CD4-positive, alpha-beta T cell treated with Interferon alpha-2 for 1 hour (primary cell): ENCODE measurements at regions not wholly inside any gene's neighbourhood (a gene's known extent, or its start where the extent isn't known, plus 50 kb on each side); places are given as distances from the start of the nearest gene placed in this dataset.
A peak's percentile ranks its signal among the peaks of the same experiment; 100 is the strongest.

Experiments
- DNase-seq, 2 donors: peaks; one replicate each; pipeline ENCODE4 v3.0.0-alpha.2; 2020 to 2022

DNA sequence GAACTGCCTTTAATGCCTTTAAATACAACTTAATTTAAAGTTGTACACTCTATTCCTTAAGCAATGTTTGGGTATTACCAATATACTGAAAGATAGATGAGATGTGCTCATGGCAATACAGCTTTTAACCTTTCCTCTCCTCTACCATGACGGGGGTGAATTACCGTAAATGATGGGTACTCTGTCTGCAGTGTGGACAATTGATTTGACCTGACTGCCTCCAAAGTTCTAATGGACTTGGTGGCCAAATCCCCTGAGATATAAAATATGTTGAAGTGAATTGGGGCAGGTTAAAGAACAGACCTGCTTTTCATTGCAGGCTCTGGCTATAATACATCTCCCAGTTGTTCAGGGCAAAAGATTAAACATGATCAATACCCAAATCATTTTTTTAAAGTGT is 367.4 kb upstream of the NR5A2 start:
- no peak for DNase-seq

DNA sequence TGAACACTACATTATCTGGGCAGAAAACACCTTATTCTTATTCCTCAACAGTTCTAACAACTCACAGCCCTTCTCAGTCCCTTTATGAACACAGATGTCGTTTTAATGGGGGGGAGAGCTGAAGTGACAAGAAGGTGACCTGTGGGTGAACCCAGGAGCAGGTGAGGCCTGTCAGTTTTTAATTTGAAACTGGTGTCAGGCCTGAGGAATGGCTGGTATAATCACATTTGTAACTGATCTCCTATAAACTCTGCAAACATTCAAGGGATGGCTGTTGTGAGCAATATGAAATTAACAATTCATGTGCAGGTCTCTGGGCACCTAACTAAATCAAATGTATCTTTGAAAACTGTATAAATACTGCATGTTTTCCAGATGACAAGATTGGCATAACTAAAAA is 362.1 kb upstream of the NR5A2 start:
- DNase-seq = no peak

- DNase-seq = no peak
Observed at GRCh38 chr1:199667089-199667488, 360.4 kb upstream of the NR5A2 start.

DNA sequence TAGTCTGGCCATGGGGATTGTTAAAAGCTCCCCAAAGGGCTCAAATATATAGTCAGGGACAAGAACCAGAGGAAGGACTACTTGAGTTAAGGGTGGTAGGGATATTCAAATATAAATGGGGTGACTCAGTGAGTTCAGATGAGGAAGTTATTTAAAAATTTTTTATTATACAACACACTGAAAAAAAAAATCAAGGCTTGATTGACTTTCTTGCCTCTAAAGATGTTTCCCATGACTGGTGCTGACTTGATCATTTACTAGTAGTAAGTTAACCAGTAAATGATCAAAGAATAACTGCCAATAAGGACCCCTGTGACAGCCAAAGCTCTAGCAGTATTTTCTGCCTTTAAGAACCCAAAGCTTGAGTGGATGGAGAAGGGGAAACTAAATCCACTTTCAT is 357.6 kb upstream of the NR5A2 start:
- DNase-seq = no peak

DNA sequence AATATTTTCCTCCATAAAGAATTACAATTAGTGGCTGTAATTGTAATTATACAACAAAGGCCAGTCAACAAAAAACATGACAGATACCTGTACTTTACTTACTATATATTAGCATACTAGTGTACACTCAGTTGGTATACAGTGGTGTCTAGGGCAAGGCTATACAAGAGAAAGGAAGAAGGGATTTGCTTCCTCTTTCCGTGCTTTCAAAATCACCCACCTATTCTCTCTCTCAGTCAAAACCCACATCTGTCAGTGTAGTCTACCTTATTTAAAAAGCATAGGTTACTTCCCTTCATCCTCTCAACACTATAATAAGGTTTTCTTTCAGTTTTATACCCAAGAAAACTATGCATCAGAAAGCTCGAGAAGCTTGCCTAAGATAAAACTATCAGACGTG is 355.8 kb upstream of the NR5A2 start:
- no peak for DNase-seq

- DNase-seq = no peak
Observed at GRCh38 chr1:199675937-199676336, 351.6 kb upstream of the NR5A2 start.

GRCh38 chr1:199678771-199679170 is 348.7 kb upstream of the NR5A2 start:
- DNase-seq = no peak

DNA sequence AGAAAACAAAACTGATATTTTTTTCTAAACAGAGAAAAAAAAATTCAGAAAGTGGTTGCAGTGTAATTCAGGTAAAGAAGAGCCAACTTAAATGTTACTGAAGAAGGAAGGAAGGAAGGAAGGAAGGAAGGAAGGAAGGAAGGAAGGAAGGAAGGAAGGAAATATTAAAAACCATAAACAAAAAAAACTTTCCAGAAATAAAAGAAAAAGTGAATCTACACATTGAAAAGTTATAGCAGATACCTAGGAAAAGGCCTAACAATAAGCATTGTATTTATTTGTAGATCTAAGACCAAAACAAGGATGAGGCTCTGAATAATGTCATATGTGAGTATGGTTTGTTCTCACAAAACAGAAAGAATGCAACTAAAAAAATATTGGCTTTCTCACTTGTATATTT is 345.4 kb upstream of the NR5A2 start:
- no peak for DNase-seq

DNA sequence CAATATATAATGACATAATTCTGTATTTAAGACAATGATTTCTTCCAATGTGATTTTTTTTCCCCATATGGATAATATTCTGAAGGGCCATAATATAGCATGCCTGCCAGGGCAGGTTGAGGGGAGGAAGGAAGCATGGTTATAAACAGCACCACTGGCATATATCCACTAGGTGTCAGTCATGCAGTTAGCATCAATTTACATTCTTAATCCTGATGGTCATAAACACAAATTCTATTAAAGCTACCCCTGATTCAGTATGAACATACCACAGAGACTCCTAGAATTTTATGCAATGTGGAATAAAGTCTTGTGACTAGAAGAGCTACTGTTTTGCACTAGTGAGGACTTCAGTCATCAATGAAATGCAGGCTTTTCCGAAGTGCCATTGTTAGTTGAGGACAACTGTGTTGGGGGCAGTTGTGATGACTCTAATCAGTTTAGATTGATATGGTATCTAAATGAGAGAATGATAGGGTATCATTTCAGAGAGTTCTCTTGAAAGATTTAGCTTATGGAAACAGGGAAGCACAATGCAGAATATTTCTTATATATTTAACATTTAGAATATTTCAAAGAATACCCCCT is 342.7 kb upstream of the NR5A2 start:
- DNase-seq = peak; percentile 20 to 44

GRCh38 chr1:199685369-199685768 is 342.1 kb upstream of the NR5A2 start:
- no peak for DNase-seq

GRCh38 chr1:199687321-199687720 is 340.2 kb upstream of the NR5A2 start:
- DNase-seq = no peak

GRCh38 chr1:199688133-199688676 is 339.3 kb upstream of the NR5A2 start:
- no peak for DNase-seq

DNA sequence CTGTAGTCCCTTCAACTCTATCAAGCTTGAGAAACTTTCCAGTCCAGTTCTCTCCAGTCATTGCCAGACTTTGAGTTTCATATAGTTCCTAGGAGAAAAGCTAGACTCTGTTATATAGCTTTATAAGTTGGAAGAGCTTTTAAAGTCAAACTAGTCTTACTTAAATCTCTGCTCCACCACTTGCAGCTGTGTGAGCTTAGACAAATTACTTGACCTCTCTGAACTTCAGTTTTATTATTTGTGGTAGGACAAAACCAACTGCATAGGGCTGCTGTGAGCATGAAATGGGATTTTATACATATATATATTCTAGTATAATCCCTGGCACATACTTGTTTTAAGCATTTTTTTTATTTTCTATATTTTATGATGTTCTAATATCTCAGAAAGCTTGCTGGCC is 338.7 kb upstream of the NR5A2 start:
- no peak for DNase-seq

DNA sequence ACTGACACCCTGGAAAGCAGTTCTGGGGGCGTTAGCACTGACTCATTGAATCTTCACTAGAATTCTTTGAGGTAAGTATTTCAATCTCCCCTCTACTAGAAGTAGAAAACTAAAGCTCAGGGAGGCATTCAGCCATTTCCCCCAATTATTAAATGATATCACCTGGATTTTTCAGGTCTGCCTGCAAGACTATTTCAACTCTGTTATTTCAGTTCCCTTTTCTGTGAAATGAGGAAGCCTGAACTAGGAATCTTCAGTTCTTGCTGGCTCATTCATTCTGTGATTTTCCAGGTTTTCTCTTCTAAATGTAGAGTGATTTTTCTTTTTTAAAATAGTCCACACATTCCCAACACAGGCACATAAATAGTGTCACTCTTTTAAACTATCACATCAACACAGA is 337.0 kb upstream of the NR5A2 start:
- no peak for DNase-seq

DNA sequence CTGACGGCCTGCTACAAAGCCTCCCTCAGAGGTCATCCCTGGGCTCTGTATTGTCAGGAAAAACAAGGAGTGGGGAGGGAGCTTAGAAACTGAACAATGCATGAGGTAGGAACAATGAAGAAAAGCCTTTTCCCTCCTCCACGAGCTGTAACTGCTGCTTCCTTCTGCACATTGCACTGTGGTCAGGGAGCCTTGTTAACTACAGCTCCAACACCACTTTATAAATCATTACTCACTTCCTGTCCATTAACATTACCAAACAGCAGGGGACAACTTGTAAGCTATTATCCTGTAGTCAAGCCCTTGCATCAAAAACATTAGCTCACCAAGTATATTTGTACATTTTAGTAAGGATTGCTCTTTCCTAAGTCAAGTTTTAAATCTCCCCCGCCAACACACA is 336.0 kb upstream of the NR5A2 start:
- DNase-seq = peak in 1 of 2 donors; percentile 9

DNA sequence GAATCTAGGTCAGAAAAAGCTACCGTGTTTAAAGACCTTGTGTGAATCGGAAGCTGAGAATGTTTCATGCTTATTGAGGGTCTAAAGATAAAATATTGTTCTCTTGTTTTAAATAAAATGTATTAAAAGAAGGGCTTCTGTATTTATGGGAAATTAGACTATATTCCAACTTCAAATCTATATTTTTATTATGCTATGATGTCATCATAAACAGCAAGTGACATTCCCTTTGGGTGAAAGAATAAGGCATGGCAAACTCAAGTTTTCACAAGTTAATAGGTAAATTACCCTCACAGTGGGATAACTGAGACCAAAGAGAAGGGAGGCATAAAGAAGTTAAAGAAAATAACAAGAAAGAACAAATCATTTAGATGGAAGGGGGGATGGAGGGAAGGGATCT is 333.8 kb upstream of the NR5A2 start:
- no peak for DNase-seq

DNA sequence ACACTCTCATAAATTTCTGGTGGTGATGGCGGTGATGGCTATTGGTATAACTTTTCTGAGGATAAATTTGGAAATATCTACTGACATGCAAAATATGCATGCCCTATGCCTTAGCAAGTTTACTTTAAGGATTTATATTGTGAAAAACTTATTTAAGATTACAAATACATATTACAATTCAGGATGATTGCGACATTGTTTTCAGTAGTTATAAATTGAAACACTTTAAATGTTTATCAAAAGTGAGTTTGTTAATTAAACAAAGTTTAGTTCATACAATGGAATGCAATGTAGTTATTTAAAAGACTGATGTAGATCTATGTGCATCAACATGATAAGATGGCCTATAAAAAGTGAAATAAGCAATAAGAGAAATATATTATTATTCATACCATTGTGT is 331.3 kb upstream of the NR5A2 start:
- DNase-seq = no peak

DNA sequence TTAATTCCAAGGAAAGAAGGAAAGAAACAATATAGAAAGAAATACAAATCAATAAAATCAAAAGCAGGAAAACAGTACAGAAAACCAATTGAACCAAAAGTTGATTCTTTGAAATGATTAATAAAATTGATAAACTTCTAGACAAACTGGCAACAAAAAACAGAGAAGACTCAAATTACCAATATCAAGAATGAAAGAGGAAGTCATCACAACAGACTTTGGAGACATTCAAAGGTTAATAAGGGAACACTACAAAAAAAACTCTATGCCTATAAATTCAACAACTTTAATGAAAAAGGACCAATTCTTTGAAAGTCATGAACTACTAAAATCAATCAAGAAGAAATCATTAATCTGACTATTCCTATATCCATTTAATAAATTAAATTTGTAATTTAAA is 329.3 kb upstream of the NR5A2 start:
- no peak for DNase-seq

DNA sequence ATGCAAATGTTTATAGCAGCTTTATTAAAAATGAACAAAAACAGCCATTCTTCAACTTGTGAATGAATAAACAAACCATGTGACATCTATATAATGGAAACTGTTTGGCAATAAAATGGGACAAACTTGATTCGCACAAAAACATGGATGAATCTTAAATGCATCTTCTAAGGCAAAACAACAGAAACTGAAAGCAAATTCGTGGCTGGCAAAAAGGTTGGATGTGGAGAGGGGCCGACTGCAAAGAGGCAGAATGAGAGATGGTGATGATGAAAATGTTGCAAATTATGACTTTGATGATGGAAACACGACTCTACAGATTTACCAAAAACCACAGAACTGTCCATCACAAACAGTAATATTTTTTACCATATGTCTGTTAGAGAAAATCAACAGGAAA is 327.0 kb upstream of the NR5A2 start:
- no peak for DNase-seq

- no peak for DNase-seq
Observed at GRCh38 chr1:199701726-199702125, 325.8 kb upstream of the NR5A2 start.

- no peak for DNase-seq
Observed at GRCh38 chr1:199704231-199704630, 323.3 kb upstream of the NR5A2 start.

DNA sequence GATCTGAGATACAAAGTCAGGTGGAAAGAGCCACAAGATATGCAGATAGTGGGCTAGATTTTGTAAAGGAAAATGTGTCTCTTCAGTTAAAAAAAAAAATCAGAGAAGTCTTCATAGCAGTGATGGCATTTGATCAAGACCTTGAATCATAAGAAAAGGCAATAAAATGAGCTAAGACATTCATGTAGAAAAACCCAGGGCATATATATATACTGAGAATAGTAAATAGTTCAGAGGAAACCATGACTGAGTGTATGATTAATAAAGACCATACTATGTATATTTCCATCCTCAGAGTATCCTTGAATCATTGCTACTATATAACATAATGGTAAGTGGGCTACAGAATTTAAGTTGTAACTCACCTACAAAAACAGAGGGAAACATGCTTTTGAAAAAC is 321.7 kb upstream of the NR5A2 start:
- no peak for DNase-seq

DNA sequence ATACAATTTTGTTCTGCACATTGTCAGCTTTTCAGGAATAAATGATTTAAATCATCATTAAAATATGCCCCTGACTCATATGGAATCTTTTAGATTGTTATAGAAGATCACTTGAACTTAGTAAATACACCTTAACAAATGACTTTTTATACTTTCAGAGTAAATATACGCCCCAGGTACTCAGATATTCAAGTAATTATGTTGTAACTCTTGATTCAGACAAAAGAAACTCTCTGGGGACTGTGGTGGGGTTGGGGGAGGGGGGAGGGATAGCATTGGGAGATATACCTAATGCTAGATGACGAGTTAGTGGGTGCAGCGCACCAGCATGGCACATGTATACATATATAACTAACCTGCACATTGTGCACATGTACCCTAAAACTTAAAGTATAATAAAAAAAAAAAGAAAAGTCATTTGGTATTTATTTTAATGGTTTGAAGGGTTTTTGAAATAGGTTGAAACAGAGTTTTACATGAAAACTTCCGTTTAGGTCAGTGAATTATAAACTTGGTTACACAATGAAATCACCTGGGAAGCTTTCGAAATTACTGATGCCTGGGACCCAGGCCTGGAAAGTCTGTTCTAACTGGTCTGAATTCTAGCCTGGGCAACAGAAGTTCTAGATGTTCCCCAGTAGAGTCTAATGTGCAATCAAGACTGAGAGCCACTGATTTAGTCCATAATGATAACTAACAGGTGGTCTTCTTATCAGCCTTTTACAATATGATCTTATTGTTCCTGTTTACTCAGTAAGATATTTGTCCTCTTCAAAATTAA is 320.5 kb upstream of the NR5A2 start:
- DNase-seq = no peak

DNA sequence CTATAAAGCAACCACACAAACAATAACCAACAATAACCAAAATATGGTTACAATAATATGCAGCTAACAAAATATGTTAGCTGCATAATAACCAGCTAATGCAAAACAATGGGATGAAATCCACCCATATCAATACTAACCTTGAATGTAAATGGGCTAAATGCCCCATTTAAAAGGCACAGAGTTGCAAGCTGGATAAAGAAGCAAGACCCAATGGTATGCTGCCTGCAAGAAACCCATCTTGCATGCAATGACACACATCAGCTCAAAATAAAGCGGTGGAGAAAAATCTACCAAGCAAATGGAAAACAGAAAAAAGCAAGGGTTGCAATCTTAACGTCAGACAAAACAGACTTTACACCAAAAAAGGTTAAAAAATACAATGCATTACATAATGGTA is 316.5 kb upstream of the NR5A2 start:
- DNase-seq = no peak

DNA sequence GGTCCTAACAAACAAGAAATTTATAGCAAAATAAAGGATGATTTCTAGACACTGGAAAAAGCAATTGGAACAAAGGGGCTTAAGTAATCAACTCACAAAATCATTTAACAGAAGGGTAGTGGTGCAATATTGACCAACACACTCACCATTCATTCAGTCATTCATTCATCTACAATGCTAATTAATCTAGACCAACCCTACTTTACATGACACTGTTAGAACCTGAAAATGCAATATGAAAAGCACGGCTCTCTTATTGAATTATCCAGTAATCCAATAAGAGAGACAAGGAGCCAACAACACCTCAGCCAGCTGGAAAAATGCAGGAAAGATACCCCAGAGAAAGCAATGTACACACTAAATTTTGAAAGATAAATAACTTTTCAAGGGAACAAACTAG is 310.8 kb upstream of the NR5A2 start:
- no peak for DNase-seq
